A204.1 (cell line): ENCODE measurements at regions not wholly inside any gene's neighbourhood (a gene's known extent, or its start where the extent isn't known, plus 50 kb on each side); places are given as distances from the start of the nearest gene placed in this dataset.

Source experiments
- FAIRE-seq: peaks from 2 replicates; lab custom pipeline; 2012; peaks lifted over from hg19 to GRCh38; lab: Jason Lieb, UNC

- FAIRE-seq = no peak
These were observed 103.7 kb upstream of the ITGA1 start for GRCh38 chr5:52684051-52684450.

- no peak for FAIRE-seq
These were observed 102.2 kb upstream of the ITGA1 start for GRCh38 chr5:52685566-52685965.

- no peak for FAIRE-seq
These were observed 101.7 kb upstream of the ITGA1 start for GRCh38 chr5:52685971-52686370.

GRCh38 chr5:52690236-52690768 is 97.4 kb upstream of the ITGA1 start:
- no peak for FAIRE-seq

GRCh38 chr5:52692039-52692438 is 95.7 kb upstream of the ITGA1 start:
- no peak for FAIRE-seq

- no peak for FAIRE-seq
These were observed 95.1 kb upstream of the ITGA1 start for GRCh38 chr5:52692606-52693005.

- no peak for FAIRE-seq
These were observed 94.4 kb upstream of the ITGA1 start for GRCh38 chr5:52693280-52693679.

GRCh38 chr5:52693836-52694235 is 93.9 kb upstream of the ITGA1 start:
- FAIRE-seq = no peak

GRCh38 chr5:52694648-52695047 is 93.1 kb upstream of the ITGA1 start:
- no peak for FAIRE-seq

GRCh38 chr5:52702877-52703276 is 84.8 kb upstream of the ITGA1 start:
- no peak for FAIRE-seq

- FAIRE-seq = no peak
These were observed 84.4 kb upstream of the ITGA1 start for GRCh38 chr5:52703321-52703720.

GRCh38 chr5:52705720-52706119 is 82.0 kb upstream of the ITGA1 start:
- no peak for FAIRE-seq

- no peak for FAIRE-seq
These were observed 80.9 kb upstream of the ITGA1 start for GRCh38 chr5:52706775-52707174.

- FAIRE-seq = no peak
These were observed 80.1 kb upstream of the ITGA1 start for GRCh38 chr5:52707616-52708015.

GRCh38 chr5:52708463-52708862 is 79.3 kb upstream of the ITGA1 start:
- no peak for FAIRE-seq

- FAIRE-seq = no peak
These were observed 78.4 kb upstream of the ITGA1 start for GRCh38 chr5:52709167-52709925.

GRCh38 chr5:52710310-52710971 is 77.3 kb upstream of the ITGA1 start:
- no peak for FAIRE-seq

- FAIRE-seq = no peak
These were observed 76.6 kb upstream of the ITGA1 start for GRCh38 chr5:52710972-52711596.

- FAIRE-seq = no peak
These were observed 75.4 kb upstream of the ITGA1 start for GRCh38 chr5:52712354-52712753.

- no peak for FAIRE-seq
These were observed 62.5 kb upstream of the ITGA1 start for GRCh38 chr5:52725065-52725746.

GRCh38 chr5:52725808-52726207 is 61.9 kb upstream of the ITGA1 start:
- FAIRE-seq = no peak

GRCh38 chr5:52727020-52727419 is 60.7 kb upstream of the ITGA1 start:
- FAIRE-seq = no peak

GRCh38 chr5:52727576-52727975 is 60.1 kb upstream of the ITGA1 start:
- FAIRE-seq = no peak
